Kidney (tissue), 13 donors: ENCODE measurements at regions not wholly inside any gene's neighbourhood (a gene's known extent, or its start where the extent isn't known, plus 50 kb on each side); places are given as distances from the start of the nearest gene placed in this dataset.
"Not testable (repeated sequence)": the region's sequence is repeated elsewhere in the genome, so short reads cannot be mapped to it uniquely, and the experiment has no call there.

Experiments used
- DNase-seq, 5 donors: peaks; one replicate each; pipeline ENCODE4 v3.0.0-alpha.2; 2013 to 2020
- FAIRE-seq: peaks from 2 replicates; lab custom pipeline; 2012; peaks lifted over from hg19 to GRCh38; lab: Jason Lieb, UNC
- H3K27ac ChIP-seq, 2 donors: one replicate each; pipeline ENCODE4 v1.7.0; 2013; ENCODE audit warnings: low read depth in 2 of 2, low read length in 2 of 2, inconsistent platforms in 1 of 2
- H3K27me3 ChIP-seq: one replicate; pipeline ENCODE4 v1.7.1; 2013; ENCODE audit warnings: low read length, inconsistent platforms; ENCODE audit not compliant: control insufficient read depth, insufficient read depth
- H3K36me3 ChIP-seq, 3 donors: one replicate each; pipeline versions ENCODE4 v1.7.0 to v1.7.1; 2013; ENCODE audit warnings: low read length in 3 of 3, control low read depth in 1 of 3, inconsistent platforms in 1 of 3; ENCODE audit not compliant: insufficient read depth in 3 of 3, control insufficient read depth in 2 of 3
- H3K4me1 ChIP-seq, 3 donors: one replicate each; pipeline versions ENCODE4 v1.7.0 to v1.7.1; 2013; ENCODE audit warnings: low read length in 3 of 3, inconsistent platforms in 1 of 3, low read depth in 1 of 3; ENCODE audit not compliant: control insufficient read depth in 2 of 3, insufficient read depth in 2 of 3
- H3K4me3 ChIP-seq, 3 donors: one replicate each; pipeline versions ENCODE4 v1.7.0 to v1.8.1; 2013; ENCODE audit warnings: low read length in 3 of 3, control low read depth in 1 of 3, inconsistent platforms in 1 of 3
- H3K9ac ChIP-seq, 3 donors: one replicate each; pipeline versions ENCODE4 v1.7.0 to v1.7.1; 2013; ENCODE audit warnings: low read length in 3 of 3, control low read depth in 1 of 3, inconsistent platforms in 1 of 3
- H3K9me3 ChIP-seq, 3 donors: one replicate each; pipeline versions ENCODE4 v1.7.0 to v1.7.1; 2013; ENCODE audit warnings: low read length in 3 of 3, control low read depth in 1 of 3, inconsistent platforms in 1 of 3; ENCODE audit not compliant: control insufficient read depth in 2 of 3, insufficient read depth in 1 of 3
- intact Hi-C: fragments of 100-400 bp; cut with DNase I; formaldehyde crosslinking; loops from one replicate; pipeline ENCODE4 v1.11.1; 2022
- TF ChIP-seq, protein P1 (sequence below): IDR thresholded peaks from 3 replicates; pipeline ENCODE4 v1.5.1; 2012; ENCODE audit warnings: mild to moderate bottlenecking, moderate library complexity, borderline replicate concordance; ENCODE audit not compliant: insufficient read depth; ENCODE audit errors: extremely low read depth
- donor health status: control.
- donor health status: control.
- donor health status: control.
- donor health status: control.
- donor health status: control.
- donor health status: DM: yes; HTN: yes; CAD: no.
- donor health status: Normal renal cell carcinoma (clear cell type).

DNA sequence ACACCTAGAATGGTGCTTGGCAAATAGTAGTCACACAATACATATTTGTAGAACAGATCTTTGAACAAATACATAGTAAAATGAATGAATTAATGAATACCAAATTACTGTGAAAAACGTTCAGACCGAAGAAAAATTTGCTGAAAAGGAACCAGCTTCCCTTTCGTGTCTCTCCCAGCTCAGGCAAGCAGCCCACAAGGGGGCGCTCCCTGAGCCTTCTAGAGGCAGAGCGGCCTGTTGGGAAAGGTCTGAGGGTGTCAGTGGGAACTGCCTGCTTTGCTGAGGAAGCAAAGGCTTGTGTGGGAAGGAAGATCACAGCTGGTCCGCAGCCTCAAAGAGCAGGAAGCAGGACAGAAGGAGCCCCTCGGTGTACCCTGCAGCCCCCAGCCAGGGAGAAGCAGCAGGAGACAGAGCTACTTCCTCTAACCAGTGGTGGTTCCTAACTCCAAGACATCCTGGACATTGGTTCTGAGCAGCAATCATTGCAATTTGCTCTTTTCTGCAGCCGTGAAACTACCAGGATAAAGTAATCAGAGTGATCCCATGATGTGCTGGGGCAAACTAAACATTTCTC is 231.1 kb downstream of the ANKRD30B start:
- DNase-seq (peak in 2 of 5 donors; percentile 56 to 79), FAIRE-seq (no peak)
- H3K27me3 ChIP-seq = no peaks in the 10 kb centered on the region
- TF ChIP-seq, protein P1, sequence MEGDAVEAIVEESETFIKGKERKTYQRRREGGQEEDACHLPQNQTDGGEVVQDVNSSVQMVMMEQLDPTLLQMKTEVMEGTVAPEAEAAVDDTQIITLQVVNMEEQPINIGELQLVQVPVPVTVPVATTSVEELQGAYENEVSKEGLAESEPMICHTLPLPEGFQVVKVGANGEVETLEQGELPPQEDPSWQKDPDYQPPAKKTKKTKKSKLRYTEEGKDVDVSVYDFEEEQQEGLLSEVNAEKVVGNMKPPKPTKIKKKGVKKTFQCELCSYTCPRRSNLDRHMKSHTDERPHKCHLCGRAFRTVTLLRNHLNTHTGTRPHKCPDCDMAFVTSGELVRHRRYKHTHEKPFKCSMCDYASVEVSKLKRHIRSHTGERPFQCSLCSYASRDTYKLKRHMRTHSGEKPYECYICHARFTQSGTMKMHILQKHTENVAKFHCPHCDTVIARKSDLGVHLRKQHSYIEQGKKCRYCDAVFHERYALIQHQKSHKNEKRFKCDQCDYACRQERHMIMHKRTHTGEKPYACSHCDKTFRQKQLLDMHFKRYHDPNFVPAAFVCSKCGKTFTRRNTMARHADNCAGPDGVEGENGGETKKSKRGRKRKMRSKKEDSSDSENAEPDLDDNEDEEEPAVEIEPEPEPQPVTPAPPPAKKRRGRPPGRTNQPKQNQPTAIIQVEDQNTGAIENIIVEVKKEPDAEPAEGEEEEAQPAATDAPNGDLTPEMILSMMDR = peak; percentile 48
- no peaks in the 10 kb centered on the region for H3K9me3 ChIP-seq
- no peaks in the 10 kb centered on the region for H3K36me3 ChIP-seq
- intact Hi-C loops = no loop called here
- no peak overlapping the region for H3K9ac ChIP-seq
- no peak overlapping the region for H3K4me3 ChIP-seq
- H3K27ac ChIP-seq = no peak overlapping the region
- no peaks in the 10 kb centered on the region for H3K4me1 ChIP-seq

DNA sequence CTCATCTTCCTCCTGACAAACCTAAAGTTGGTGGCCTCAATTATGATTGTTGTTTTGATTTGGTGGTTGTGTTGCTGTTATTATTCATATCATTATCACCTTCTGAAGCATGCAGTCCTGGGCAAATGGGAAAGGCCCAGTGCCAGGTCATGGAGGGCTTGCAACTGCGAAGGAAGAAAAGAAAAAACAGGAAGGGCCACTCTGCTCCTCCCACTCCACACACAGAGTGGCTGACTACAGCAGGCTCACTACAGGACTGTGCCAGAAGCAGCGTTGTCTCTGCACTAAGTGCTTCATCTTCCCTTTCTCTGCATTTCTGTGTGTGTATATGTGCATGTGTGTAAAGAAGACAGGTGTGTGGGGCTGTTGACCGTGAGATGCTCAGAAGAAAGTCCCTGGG is 231.9 kb downstream of the ANKRD30B start:
- no peak overlapping the region for H3K27ac ChIP-seq
- DNase-seq = no peak
- no peaks in the 10 kb centered on the region for H3K27me3 ChIP-seq
- no peak overlapping the region for H3K4me3 ChIP-seq
- no peaks in the 10 kb centered on the region for H3K9me3 ChIP-seq
- intact Hi-C loops = no loop called here
- no peaks in the 10 kb centered on the region for H3K4me1 ChIP-seq
- FAIRE-seq = no peak
- TF ChIP-seq, protein P1 = no peak
- no peaks in the 10 kb centered on the region for H3K36me3 ChIP-seq
- no peak overlapping the region for H3K9ac ChIP-seq

DNA sequence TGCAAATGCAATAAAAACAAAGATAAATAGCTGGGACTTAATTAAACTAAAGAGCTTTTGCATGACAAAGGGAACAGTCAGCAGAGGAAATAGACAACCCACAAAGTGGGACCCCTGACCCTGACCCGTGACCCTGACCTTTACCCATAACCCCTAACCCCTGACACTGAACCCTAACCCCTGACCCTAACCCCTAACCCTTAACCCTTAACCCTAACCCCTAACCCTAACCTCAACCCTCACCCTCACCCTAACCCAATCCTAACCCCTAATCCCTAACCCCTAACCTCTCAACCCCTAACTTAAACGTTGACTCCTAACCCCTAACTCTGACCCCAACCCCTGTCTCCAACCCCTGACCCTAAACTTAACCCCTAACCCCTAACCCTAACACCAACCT is 236.6 kb downstream of the ANKRD30B start:
- H3K36me3 ChIP-seq, H3K9ac ChIP-seq, intact Hi-C loops, DNase-seq, H3K27me3 ChIP-seq, H3K4me3 ChIP-seq, FAIRE-seq, H3K27ac ChIP-seq, H3K9me3 ChIP-seq, H3K4me1 ChIP-seq: not testable (repeated sequence)

DNA sequence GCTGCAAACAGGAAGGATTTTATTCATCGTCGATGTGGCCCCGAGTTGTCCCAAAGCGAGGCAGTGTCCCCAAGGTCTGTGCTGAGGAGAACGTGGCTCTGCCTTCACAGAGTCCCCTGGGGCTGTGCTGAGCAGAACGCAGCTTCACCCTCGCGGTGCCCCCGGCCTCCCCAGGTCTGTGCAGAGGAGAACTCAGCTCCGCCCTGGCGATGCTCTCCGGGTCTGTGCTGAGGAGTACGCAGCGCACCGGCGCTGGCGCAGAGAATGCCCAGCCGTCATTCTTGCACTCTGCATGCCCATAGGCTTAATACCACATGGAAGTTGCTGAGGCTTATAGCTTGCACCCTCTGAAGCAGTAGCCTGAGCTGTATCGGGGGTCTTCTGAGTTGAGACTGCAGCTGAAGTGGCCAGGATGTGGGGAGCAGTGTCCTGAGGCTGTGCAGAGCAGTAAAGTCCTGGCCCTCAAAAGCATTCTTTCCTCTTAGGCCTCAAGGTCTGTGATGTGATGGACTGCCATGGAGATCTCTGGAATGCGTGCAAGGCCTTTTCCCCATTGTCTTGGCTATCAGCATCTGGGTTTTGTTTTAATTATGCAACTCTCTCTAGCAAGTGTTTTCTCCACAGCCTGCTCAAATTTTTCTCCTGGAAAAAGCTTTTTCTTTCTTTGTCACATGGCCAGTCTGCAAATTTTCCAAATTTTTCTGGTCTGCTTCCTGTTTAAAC is 237.5 kb downstream of the ANKRD30B start:
- H3K4me3 ChIP-seq, intact Hi-C loops, H3K36me3 ChIP-seq, DNase-seq, H3K27me3 ChIP-seq, H3K4me1 ChIP-seq, H3K27ac ChIP-seq, H3K9ac ChIP-seq, FAIRE-seq, H3K9me3 ChIP-seq: not testable (repeated sequence)

DNA sequence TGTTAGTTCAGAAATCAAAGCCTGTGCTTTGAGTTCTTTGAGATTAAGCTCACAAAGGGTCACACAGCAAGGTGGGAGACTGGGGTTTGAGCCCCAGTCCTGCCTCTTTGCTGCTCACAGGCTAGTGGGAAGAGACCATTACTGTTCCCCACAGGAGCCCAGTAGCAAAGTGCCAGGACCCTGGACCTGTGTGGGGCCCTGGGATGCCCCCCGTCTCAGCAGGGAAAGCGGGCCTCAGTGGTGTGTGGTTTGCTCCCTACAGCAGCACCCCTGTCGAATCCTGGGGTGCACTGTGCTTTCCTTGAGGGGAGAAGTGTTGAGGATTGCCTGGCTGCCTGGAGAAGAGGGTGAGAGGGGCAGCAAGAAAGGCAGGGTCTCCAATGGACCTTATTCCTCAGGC is 239.4 kb downstream of the ANKRD30B start:
- H3K4me3 ChIP-seq, H3K4me1 ChIP-seq, H3K27me3 ChIP-seq, H3K27ac ChIP-seq, H3K9me3 ChIP-seq, FAIRE-seq, intact Hi-C loops, H3K36me3 ChIP-seq, H3K9ac ChIP-seq: not testable (repeated sequence)
- peak in 1 of 5 donors; percentile 55 for DNase-seq

DNA sequence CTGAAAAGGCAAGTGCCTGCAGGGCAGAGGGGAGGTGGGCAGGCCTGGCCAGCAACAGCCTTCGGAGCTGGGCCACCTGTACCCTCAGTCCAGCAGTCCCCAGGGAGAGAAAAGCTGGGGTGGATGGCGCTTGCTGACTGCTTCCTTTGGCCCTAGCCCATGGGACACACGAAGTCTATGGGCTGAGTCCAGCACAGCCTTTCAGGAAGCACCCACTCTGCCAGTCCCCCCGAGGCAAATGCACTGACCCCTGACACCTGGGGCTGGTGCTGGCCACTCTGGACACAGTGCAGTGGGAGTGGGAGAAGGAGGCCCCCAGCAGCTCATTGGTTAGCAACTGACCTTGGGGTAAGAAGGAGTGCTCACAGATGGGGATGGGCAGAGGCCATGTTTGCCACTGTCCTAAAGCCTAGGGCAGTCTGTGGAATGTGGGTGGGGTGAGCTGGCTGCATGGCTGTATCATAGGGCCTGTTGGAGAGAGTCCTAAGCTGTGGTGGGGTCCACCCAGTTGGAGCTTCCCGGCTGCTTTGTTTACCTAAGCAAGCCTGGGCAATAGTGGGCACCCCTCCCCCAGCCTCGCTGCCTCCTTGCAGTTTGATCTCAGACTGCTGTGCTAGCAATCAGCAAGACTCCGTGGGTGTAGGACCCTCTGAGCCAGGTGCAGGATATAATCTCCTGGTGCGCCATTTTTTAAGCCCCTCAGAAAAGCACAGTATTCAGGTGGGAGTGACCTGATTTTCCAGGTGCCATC is 240.2 kb downstream of the ANKRD30B start:
- FAIRE-seq = not testable (repeated sequence)

More for the DNA sequence above, 240.2 kb downstream of the ANKRD30B start:
- H3K36me3 ChIP-seq, H3K27me3 ChIP-seq, intact Hi-C loops, H3K9me3 ChIP-seq, DNase-seq, H3K27ac ChIP-seq, H3K4me1 ChIP-seq, H3K4me3 ChIP-seq, H3K9ac ChIP-seq: not testable (repeated sequence)
